ENCODE measurements at regions not wholly inside any gene's neighbourhood (a gene's known extent, or its start where the extent isn't known, plus 50 kb on each side); places are given as distances from the start of the nearest gene placed in this dataset.

DNA sequence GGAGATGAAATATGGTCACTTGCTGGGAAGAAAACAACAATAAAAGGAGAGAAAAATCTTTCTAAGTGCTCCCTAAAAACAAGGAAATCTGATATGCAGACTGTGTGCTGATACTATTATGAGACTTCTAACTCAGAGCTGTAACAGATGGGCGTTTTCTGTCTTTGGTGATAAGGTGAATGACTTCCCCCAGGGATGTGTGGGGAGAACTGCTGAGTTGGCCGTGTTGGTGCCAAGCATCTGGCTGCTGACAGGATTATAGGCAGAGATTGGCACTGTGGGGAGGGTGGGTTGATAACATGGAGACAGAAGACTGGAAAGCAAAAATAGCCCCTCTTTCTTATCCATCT lies 438.5 kb upstream of the PLXNA2 start (continued):
- TF ChIP-seq, protein P1, sequence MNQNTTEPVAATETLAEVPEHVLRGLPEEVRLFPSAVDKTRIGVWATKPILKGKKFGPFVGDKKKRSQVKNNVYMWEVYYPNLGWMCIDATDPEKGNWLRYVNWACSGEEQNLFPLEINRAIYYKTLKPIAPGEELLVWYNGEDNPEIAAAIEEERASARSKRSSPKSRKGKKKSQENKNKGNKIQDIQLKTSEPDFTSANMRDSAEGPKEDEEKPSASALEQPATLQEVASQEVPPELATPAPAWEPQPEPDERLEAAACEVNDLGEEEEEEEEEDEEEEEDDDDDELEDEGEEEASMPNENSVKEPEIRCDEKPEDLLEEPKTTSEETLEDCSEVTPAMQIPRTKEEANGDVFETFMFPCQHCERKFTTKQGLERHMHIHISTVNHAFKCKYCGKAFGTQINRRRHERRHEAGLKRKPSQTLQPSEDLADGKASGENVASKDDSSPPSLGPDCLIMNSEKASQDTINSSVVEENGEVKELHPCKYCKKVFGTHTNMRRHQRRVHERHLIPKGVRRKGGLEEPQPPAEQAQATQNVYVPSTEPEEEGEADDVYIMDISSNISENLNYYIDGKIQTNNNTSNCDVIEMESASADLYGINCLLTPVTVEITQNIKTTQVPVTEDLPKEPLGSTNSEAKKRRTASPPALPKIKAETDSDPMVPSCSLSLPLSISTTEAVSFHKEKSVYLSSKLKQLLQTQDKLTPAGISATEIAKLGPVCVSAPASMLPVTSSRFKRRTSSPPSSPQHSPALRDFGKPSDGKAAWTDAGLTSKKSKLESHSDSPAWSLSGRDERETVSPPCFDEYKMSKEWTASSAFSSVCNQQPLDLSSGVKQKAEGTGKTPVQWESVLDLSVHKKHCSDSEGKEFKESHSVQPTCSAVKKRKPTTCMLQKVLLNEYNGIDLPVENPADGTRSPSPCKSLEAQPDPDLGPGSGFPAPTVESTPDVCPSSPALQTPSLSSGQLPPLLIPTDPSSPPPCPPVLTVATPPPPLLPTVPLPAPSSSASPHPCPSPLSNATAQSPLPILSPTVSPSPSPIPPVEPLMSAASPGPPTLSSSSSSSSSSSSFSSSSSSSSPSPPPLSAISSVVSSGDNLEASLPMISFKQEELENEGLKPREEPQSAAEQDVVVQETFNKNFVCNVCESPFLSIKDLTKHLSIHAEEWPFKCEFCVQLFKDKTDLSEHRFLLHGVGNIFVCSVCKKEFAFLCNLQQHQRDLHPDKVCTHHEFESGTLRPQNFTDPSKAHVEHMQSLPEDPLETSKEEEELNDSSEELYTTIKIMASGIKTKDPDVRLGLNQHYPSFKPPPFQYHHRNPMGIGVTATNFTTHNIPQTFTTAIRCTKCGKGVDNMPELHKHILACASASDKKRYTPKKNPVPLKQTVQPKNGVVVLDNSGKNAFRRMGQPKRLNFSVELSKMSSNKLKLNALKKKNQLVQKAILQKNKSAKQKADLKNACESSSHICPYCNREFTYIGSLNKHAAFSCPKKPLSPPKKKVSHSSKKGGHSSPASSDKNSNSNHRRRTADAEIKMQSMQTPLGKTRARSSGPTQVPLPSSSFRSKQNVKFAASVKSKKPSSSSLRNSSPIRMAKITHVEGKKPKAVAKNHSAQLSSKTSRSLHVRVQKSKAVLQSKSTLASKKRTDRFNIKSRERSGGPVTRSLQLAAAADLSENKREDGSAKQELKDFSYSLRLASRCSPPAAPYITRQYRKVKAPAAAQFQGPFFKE (tag by site-specific recombination; IDR thresholded peaks at IDR 0.05; ENCODE audit: borderline replicate concordance): no peak
- TF ChIP-seq, protein P2, sequence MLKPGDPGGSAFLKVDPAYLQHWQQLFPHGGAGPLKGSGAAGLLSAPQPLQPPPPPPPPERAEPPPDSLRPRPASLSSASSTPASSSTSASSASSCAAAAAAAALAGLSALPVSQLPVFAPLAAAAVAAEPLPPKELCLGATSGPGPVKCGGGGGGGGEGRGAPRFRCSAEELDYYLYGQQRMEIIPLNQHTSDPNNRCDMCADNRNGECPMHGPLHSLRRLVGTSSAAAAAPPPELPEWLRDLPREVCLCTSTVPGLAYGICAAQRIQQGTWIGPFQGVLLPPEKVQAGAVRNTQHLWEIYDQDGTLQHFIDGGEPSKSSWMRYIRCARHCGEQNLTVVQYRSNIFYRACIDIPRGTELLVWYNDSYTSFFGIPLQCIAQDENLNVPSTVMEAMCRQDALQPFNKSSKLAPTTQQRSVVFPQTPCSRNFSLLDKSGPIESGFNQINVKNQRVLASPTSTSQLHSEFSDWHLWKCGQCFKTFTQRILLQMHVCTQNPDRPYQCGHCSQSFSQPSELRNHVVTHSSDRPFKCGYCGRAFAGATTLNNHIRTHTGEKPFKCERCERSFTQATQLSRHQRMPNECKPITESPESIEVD (tag by site-specific recombination; IDR thresholded peaks at IDR 0.05): peak; percentile 74
- no peak for TF ChIP-seq ZNF354C (tag by site-specific recombination; IDR thresholded peaks at IDR 0.05; ENCODE audit: borderline replicate concordance, low read depth)
- no peak for TF ChIP-seq ZNF404 (tag by site-specific recombination; IDR thresholded peaks at IDR 0.05)
- TF ChIP-seq, protein P3, sequence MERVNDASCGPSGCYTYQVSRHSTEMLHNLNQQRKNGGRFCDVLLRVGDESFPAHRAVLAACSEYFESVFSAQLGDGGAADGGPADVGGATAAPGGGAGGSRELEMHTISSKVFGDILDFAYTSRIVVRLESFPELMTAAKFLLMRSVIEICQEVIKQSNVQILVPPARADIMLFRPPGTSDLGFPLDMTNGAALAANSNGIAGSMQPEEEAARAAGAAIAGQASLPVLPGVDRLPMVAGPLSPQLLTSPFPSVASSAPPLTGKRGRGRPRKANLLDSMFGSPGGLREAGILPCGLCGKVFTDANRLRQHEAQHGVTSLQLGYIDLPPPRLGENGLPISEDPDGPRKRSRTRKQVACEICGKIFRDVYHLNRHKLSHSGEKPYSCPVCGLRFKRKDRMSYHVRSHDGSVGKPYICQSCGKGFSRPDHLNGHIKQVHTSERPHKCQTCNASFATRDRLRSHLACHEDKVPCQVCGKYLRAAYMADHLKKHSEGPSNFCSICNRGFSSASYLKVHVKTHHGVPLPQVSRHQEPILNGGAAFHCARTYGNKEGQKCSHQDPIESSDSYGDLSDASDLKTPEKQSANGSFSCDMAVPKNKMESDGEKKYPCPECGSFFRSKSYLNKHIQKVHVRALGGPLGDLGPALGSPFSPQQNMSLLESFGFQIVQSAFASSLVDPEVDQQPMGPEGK (tag by site-specific recombination; IDR thresholded peaks at IDR 0.05): no peak
- TF ChIP-seq, protein P4, sequence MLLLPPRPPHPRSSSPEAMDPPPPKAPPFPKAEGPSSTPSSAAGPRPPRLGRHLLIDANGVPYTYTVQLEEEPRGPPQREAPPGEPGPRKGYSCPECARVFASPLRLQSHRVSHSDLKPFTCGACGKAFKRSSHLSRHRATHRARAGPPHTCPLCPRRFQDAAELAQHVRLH (tag by site-specific recombination; IDR thresholded peaks at IDR 0.05): peak; percentile 68
- TF ChIP-seq, protein P5, sequence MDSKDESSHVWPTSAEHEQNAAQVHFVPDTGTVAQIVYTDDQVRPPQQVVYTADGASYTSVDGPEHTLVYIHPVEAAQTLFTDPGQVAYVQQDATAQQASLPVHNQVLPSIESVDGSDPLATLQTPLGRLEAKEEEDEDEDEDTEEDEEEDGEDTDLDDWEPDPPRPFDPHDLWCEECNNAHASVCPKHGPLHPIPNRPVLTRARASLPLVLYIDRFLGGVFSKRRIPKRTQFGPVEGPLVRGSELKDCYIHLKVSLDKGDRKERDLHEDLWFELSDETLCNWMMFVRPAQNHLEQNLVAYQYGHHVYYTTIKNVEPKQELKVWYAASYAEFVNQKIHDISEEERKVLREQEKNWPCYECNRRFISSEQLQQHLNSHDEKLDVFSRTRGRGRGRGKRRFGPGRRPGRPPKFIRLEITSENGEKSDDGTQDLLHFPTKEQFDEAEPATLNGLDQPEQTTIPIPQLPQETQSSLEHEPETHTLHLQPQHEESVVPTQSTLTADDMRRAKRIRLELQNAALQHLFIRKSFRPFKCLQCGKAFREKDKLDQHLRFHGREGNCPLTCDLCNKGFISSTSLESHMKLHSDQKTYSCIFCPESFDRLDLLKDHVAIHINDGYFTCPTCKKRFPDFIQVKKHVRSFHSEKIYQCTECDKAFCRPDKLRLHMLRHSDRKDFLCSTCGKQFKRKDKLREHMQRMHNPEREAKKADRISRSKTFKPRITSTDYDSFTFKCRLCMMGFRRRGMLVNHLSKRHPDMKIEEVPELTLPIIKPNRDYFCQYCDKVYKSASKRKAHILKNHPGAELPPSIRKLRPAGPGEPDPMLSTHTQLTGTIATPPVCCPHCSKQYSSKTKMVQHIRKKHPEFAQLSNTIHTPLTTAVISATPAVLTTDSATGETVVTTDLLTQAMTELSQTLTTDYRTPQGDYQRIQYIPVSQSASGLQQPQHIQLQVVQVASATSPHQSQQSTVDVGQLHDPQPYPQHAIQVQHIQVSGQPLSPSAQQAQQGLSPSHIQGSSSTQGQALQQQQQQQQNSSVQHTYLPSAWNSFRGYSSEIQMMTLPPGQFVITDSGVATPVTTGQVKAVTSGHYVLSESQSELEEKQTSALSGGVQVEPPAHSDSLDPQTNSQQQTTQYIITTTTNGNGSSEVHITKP (tag by site-specific recombination; IDR thresholded peaks at IDR 0.05): no peak
- TF ChIP-seq YY2 (tag by site-specific recombination; IDR thresholded peaks at IDR 0.05): no peak
- no peak for TF ChIP-seq ZBTB48 (tag by site-specific recombination; IDR thresholded peaks at IDR 0.05)
- no peak for TF ChIP-seq ZNF837 (tag by site-specific recombination; IDR thresholded peaks at IDR 0.05)
- no peak for TF ChIP-seq ZNF202 (tag by site-specific recombination; IDR thresholded peaks at IDR 0.05; ENCODE audit: borderline replicate concordance)
- no peak for TF ChIP-seq ZNF214 (tag by site-specific recombination; IDR thresholded peaks at IDR 0.05; ENCODE audit: borderline replicate concordance)
- no peak for TF ChIP-seq ZNF501 (tag by site-specific recombination; IDR thresholded peaks at IDR 0.05)
- TF ChIP-seq ZNF10 (tag by site-specific recombination; IDR thresholded peaks at IDR 0.05): no peak
- no peak for TF ChIP-seq ZNF747 (tag by site-specific recombination; IDR thresholded peaks at IDR 0.05)
- TF ChIP-seq ZFHX2 (tag by site-specific recombination; conservative IDR thresholded peaks at IDR 0.05): peak; percentile 50; the same call in 1 of the 2 replicates
- TF ChIP-seq, protein P6, sequence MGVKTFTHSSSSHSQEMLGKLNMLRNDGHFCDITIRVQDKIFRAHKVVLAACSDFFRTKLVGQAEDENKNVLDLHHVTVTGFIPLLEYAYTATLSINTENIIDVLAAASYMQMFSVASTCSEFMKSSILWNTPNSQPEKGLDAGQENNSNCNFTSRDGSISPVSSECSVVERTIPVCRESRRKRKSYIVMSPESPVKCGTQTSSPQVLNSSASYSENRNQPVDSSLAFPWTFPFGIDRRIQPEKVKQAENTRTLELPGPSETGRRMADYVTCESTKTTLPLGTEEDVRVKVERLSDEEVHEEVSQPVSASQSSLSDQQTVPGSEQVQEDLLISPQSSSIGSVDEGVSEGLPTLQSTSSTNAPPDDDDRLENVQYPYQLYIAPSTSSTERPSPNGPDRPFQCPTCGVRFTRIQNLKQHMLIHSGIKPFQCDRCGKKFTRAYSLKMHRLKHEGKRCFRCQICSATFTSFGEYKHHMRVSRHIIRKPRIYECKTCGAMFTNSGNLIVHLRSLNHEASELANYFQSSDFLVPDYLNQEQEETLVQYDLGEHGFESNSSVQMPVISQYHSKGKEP (tag by site-specific recombination; IDR thresholded peaks at IDR 0.05): no peak
- TF ChIP-seq ZNF174 (tag by site-specific recombination; IDR thresholded peaks at IDR 0.05): no peak
- TF ChIP-seq, protein P7, sequence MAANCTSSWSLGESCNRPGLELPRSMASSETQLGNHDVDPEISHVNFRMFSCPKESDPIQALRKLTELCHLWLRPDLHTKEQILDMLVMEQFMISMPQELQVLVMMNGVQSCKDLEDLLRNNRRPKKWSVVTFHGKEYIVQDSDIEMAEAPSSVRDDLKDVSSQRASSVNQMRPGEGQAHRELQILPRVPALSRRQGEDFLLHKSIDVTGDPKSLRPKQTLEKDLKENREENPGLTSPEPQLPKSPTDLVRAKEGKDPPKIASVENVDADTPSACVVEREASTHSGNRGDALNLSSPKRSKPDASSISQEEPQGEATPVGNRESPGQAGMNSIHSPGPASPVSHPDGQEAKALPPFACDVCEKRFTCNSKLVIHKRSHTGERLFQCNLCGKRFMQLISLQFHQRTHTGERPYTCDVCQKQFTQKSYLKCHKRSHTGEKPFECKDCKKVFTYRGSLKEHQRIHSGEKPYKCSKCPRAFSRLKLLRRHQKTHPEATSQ (tag by site-specific recombination; IDR thresholded peaks at IDR 0.05): no peak
- TF ChIP-seq, protein P8, sequence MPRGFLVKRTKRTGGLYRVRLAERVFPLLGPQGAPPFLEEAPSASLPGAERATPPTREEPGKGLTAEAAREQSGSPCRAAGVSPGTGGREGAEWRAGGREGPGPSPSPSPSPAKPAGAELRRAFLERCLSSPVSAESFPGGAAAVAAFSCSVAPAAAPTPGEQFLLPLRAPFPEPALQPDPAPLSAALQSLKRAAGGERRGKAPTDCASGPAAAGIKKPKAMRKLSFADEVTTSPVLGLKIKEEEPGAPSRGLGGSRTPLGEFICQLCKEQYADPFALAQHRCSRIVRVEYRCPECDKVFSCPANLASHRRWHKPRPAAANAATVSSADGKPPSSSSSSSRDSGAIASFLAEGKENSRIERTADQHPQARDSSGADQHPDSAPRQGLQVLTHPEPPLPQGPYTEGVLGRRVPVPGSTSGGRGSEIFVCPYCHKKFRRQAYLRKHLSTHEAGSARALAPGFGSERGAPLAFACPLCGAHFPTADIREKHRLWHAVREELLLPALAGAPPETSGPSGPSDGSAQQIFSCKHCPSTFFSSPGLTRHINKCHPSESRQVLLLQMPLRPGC (tag by site-specific recombination; IDR thresholded peaks at IDR 0.05): no peak
- peak; percentile 74 for TF ChIP-seq FEZF1 (tag by site-specific recombination; IDR thresholded peaks at IDR 0.05)
- TF ChIP-seq KLF1 (tag by site-specific recombination; IDR thresholded peaks at IDR 0.05): peak; percentile 78
